Calu3 (cell line): ENCODE measurements at regions not wholly inside any gene's neighbourhood (a gene's known extent, or its start where the extent isn't known, plus 50 kb on each side); places are given as distances from the start of the nearest gene placed in this dataset.
A peak's percentile ranks its signal among the peaks of the same experiment; 100 is the strongest.

Experiments used
- BruUV-seq: library from RNA; stranded (reverse); fragments of 400-500 nt; replicated peaks from 2 replicates; lab custom pipeline; 2021; lab: Mats Ljungman, UMichigan
- CTCF ChIA-PET: fragments of 300-600 bp; sonication (Branson Sonifier 250); formaldehyde crosslinking; loops from one replicate; lab custom pipeline; 2022; ENCODE audit warnings: antibody characterized with exemption; lab: Charles Lee
- DNase-seq: peaks from one replicate; pipeline ENCODE4 v3.0.0; 2022
- H3K27ac Mint-ChIP-seq: one replicate; pipeline ENCODE4 v1.8.0; 2022; ENCODE audit warnings: mixed read lengths; ENCODE audit not compliant: unreplicated experiment
- H3K27me3 Mint-ChIP-seq: one replicate; pipeline ENCODE4 v1.8.0; 2022; ENCODE audit warnings: mixed read lengths; ENCODE audit not compliant: unreplicated experiment
- H3K36me3 Mint-ChIP-seq: one replicate; pipeline ENCODE4 v1.8.0; 2022; ENCODE audit warnings: mild to moderate bottlenecking, moderate library complexity, mixed read lengths; ENCODE audit not compliant: insufficient read depth, unreplicated experiment
- H3K4me1 Mint-ChIP-seq: one replicate; pipeline ENCODE4 v1.8.0; 2022; ENCODE audit warnings: mild to moderate bottlenecking, low read depth, mixed read lengths; ENCODE audit not compliant: unreplicated experiment
- H3K4me3 Mint-ChIP-seq: one replicate; pipeline ENCODE4 v1.8.0; 2022; ENCODE audit warnings: mild to moderate bottlenecking, low read depth, moderate library complexity, mixed read lengths; ENCODE audit not compliant: unreplicated experiment
- H3K9me3 Mint-ChIP-seq: one replicate; pipeline ENCODE4 v1.8.0; 2022; ENCODE audit warnings: low read depth, mixed read lengths; ENCODE audit not compliant: unreplicated experiment
- intact Hi-C: fragments of 100-400 bp; cut with micrococcal nuclease; formaldehyde crosslinking; loops from one replicate; pipeline ENCODE4 v1.10.0; 2022; ENCODE audit not compliant: unreplicated experiment
- TF ChIP-seq, protein P1 (sequence below): fragments of 200-600 bp; IDR thresholded peaks from one replicate; pipeline ENCODE4 v1.8.0; 2022; ENCODE audit warnings: antibody characterized with exemption; ENCODE audit not compliant: unreplicated experiment

DNA sequence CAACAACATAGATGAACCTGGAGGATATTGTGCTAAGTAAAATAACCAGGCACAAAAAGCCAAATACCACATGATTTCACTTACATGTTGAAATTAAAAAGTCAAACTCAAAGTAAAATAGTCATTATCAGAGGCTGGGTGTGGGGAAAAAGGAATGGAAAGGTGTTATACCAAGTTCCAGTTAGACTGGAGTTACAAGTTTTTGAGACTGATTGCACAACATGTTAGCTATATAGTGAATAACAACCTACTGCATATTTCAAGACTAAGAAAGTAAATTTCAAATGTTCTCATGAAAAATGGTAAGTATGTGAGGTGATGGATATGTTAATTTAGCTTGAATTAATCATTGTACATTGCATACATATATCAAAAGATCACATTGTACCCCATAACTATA lies 116.8 kb upstream of the HNMT start:
- BruUV-seq, result no TSS peak
- DNase-seq, result peak; percentile 43
- H3K9me3 Mint-ChIP-seq, result no peaks in the 10 kb centered on the region
- no peaks in the 10 kb centered on the region for H3K27me3 Mint-ChIP-seq
- TF ChIP-seq, protein P1, sequence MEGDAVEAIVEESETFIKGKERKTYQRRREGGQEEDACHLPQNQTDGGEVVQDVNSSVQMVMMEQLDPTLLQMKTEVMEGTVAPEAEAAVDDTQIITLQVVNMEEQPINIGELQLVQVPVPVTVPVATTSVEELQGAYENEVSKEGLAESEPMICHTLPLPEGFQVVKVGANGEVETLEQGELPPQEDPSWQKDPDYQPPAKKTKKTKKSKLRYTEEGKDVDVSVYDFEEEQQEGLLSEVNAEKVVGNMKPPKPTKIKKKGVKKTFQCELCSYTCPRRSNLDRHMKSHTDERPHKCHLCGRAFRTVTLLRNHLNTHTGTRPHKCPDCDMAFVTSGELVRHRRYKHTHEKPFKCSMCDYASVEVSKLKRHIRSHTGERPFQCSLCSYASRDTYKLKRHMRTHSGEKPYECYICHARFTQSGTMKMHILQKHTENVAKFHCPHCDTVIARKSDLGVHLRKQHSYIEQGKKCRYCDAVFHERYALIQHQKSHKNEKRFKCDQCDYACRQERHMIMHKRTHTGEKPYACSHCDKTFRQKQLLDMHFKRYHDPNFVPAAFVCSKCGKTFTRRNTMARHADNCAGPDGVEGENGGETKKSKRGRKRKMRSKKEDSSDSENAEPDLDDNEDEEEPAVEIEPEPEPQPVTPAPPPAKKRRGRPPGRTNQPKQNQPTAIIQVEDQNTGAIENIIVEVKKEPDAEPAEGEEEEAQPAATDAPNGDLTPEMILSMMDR, result no peak
- peaks cover 6% of the 10 kb centered on the region for H3K36me3 Mint-ChIP-seq
- peak overlapping the region; percentile 33 for H3K4me3 Mint-ChIP-seq
- peaks cover 8% of the 10 kb centered on the region for H3K4me1 Mint-ChIP-seq
- CTCF ChIA-PET, result interaction anchor here (0.7 kb wide), 1 partner anchor 140 kb away, joined by 3 read pairs; no protein-coding TSS in a partner anchor
- intact Hi-C loops, result loop anchor here (10.0 kb wide), 1 partner anchor 673 kb away; no protein-coding TSS in a partner anchor
- H3K27ac Mint-ChIP-seq, result peak overlapping the region; percentile 95

DNA sequence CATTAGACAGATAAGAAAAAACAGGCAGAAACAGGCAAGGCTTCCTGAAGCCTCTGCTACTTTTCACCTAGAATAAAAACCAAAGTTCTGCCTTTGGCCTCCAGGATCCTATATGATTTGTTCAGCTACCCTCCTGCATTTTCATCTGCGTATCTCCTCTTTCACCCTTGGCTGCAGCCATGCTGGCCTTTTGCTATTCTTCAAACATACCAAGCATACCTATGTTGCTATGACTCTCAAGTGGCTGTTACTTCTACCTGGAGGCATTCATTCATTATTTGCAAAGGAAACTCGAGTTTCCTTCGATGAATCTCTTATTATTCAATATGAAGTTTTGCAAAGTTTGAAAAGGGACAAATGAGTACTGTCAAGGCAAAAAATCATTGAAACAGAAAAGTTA lies 106.4 kb upstream of the HNMT start:
- no peaks in the 10 kb centered on the region for H3K9me3 Mint-ChIP-seq
- no peak for DNase-seq

DNA sequence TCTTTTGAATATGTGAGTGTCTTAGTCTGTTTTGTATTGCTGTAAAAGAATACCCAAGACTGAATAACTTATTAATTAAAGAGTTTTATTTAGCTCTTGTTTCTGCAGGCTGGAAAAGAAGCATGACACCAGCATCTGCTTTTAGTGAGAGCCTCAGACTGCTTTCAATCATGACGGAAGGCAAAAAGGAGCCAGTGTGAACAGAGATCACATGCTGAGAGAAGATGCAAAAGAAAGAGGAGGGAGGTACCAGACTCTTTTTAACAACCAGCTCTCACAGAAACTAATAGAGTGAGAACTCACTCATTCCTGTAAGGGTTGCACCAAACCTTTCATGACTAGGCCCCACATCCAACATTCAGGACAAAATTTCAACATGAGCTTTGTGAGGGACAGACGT lies 101.6 kb upstream of the HNMT start:
- H3K4me1 Mint-ChIP-seq, result no peaks in the 10 kb centered on the region
- no peak overlapping the region for H3K4me3 Mint-ChIP-seq
- intact Hi-C loops, result no loop called here
- no peaks in the 10 kb centered on the region for H3K9me3 Mint-ChIP-seq
- BruUV-seq, result no TSS peak
- no peaks in the 10 kb centered on the region for H3K27me3 Mint-ChIP-seq
- H3K36me3 Mint-ChIP-seq, result no peaks in the 10 kb centered on the region
- DNase-seq, result no peak
- CTCF ChIA-PET, result interaction anchor here (0.6 kb wide), 1 partner anchor 612 kb away, joined by 3 read pairs; no protein-coding TSS in a partner anchor
- TF ChIP-seq, protein P1, result no peak
- H3K27ac Mint-ChIP-seq, result no peak overlapping the region

More for the DNA sequence above, 106.4 kb upstream of the HNMT start:
- no peaks in the 10 kb centered on the region for H3K4me1 Mint-ChIP-seq
- no peak overlapping the region for H3K27ac Mint-ChIP-seq
- no peaks in the 10 kb centered on the region for H3K27me3 Mint-ChIP-seq
- TF ChIP-seq, protein P1, result no peak
- no TSS peak for BruUV-seq
- H3K4me3 Mint-ChIP-seq, result no peak overlapping the region
- CTCF ChIA-PET, result no interaction called here
- no peaks in the 10 kb centered on the region for H3K36me3 Mint-ChIP-seq
- intact Hi-C loops, result no loop called here

DNA sequence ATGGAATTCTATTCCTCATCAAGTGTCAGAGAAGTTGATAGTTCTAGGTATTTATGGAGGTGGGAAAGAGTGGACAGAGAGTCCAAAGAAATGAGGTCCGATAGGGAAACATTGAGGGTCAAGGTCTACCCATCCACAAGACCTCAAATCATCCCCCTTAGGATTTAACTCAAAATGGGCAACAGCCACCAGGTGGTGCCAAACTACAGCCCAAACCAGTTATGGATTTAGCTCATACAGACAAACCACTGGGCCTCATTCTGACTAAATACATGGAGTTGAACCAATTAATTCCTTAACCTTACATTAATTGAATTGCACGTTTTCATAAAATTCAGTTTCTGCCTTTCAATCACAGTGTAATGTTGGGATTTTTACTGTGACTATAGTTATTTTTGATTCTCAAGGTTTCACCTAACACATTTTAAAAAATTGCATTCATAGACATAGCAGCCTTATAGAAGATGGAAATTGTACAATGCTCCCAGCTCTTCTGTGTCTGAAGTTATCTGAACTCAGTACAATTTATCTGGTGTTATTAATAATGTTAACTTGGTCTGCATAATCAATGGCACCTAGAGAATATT lies 98.2 kb upstream of the HNMT start:
- Mint-ChIP-seq H3K4me3 (no peak overlapping the region), H3K9me3 (no peaks in the 10 kb centered on the region), H3K36me3 (no peaks in the 10 kb centered on the region), H3K27ac (no peak overlapping the region), H3K27me3 (no peaks in the 10 kb centered on the region), H3K4me1 (no peaks in the 10 kb centered on the region)
- TF ChIP-seq, protein P1, result peak; percentile 67
- CTCF ChIA-PET, result interaction anchor here (0.6 to 1.7 kb wide), 7 partner anchors 12 to 961 kb away, joined by 3 to 18 read pairs (median 5); no protein-coding TSS in a partner anchor
- peak; percentile 70 for DNase-seq
- no TSS peak for BruUV-seq
- intact Hi-C loops, result loop anchor here (1.0 to 2.0 kb wide), 2 partner anchors 20 to 961 kb away; no protein-coding TSS in a partner anchor
